HG03139 (cell line): ENCODE measurements at regions not wholly inside any gene's neighbourhood (a gene's known extent, or its start where the extent isn't known, plus 50 kb on each side); places are given as distances from the start of the nearest gene placed in this dataset.

Experiments used
- ATAC-seq: cut with Tn5 transposase; IDR thresholded peaks from one replicate; pipeline ENCODE4 v1.9.1; 2021; ENCODE audit not compliant: unreplicated experiment

GRCh38 chr6:105504706-105505105 lies 101.8 kb upstream of the PREP start:
- no peak for ATAC-seq

- ATAC-seq, result no peak
These were observed 100.8 kb upstream of the PREP start for GRCh38 chr6:105503641-105504040.

DNA sequence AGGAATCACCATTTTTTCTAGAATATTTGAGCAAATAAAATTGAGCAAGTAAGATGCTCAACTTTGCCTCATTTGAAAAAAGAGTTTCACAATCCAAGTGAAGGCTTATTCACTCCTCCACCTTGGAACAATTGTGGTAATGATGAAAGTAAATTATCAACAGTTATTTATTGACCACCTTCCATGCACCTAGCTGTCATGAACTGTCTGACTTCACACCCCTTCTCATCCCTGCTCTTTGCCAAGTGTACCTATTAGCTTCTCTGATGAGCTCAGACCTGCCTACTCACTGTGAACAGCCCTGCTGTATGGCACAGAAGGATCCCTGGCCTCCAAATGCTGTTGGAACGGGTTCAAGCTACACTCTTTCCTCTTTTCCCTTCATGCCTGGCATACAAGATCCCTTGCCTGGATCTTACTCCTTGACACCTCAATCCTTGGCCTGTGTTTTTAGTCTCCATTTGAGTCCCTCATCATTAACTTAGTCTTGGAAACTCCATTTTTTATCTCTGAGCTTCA lies 99.0 kb upstream of the PREP start:
- no peak for ATAC-seq

GRCh38 chr6:105501246-105501645 lies 98.4 kb upstream of the PREP start:
- ATAC-seq, result no peak

GRCh38 chr6:105500693-105501092 lies 97.8 kb upstream of the PREP start:
- ATAC-seq, result no peak

DNA sequence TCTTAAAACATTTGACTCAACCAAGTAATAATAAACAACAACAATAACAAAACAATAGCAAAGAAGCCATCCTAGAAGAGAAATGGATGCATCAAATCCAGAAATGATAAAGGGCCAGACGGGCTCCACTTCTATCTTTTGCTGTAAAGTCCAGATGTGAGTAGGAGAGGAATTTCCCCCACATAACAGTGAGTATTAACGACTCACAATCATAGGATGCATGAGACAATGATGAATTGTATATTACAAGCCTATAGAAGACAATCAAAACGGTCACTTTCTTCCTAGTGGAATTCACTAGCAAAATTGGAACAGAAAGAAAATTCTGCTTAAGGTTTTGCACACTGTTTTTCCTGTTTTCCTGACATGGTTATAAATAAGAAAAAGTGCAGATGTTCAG lies 97.0 kb upstream of the PREP start:
- ATAC-seq, result no peak

GRCh38 chr6:105499136-105499870 lies 96.4 kb upstream of the PREP start:
- no peak for ATAC-seq

DNA sequence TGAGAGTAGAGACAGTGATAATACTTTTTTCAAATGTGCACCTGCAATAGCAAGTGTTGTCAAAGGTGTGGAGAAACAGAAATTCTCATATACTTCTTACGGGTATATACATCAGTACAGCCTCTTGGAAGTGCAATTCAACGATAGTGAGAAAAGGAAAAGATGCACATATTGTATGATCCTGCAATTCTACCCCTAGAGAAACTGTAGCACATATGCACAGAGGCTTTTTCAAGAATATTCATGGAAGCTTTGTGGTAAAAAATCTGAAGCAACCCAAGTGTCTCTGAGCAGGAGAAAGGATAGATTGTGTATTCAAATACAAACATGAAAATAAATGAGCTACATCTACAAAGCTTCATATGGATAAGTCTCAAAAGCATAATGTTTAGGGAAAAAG lies 94.7 kb upstream of the PREP start:
- no peak for ATAC-seq

DNA sequence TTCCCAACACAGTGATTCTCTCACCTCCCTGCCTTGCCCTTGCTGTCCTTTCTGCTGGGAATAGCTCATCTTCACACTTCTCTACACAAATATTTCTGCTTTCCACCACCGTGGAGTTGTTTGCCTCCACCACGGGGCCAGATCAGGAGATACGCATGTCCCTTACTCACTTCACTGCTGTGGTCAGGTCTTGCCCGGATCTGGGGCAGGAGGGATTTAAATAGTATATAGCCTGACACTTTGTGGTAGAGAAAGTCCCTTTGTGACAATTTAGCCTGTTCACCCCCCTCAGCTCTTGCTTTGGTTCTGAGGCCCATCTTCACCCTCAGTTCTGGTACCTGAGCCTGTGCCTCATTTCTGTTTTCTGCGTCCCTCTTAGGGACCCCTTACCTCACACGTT lies 92.6 kb upstream of the PREP start:
- ATAC-seq, result no peak

DNA sequence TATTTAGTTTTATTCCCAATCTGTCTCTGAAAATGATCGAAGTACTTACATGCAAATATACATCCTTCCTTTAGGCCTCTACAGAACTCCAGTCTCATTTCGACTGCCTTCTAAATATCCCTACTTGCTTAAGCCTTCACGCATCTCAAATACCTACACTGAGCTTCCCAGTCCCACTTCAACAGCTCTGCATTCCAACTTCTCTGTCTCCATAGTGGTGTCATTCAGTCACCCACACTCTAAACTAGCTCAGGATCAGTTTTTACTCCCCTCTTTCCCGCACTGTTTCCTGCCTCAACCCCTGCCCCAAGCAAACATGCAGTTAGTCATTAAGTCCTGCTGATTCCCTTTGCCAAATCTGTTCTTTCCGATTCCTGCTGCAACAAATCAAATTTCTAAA lies 91.8 kb upstream of the PREP start:
- no peak for ATAC-seq

- ATAC-seq, result no peak
These were observed 90.9 kb upstream of the PREP start for GRCh38 chr6:105493736-105494135.

- ATAC-seq, result peak; percentile 72
These were observed 90.1 kb upstream of the PREP start for GRCh38 chr6:105492706-105493673.

DNA sequence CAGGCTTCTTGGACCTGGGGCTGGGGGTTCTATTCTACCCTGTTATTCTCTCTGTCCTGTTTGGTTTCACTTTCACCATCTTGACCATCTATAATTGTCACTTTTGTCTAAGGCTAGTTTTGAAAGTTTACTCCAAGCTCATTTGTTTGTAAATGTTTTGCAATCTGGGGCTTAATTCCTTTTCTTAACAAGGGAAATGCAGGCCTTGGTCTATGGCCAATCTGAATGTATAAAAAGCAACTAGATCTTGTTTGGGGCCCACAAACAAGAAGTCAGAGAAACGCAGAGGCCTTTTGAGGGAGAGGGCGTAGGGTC lies 86.3 kb upstream of the PREP start:
- no peak for ATAC-seq

GRCh38 chr6:105488516-105489215 lies 85.8 kb upstream of the PREP start:
- no peak for ATAC-seq

DNA sequence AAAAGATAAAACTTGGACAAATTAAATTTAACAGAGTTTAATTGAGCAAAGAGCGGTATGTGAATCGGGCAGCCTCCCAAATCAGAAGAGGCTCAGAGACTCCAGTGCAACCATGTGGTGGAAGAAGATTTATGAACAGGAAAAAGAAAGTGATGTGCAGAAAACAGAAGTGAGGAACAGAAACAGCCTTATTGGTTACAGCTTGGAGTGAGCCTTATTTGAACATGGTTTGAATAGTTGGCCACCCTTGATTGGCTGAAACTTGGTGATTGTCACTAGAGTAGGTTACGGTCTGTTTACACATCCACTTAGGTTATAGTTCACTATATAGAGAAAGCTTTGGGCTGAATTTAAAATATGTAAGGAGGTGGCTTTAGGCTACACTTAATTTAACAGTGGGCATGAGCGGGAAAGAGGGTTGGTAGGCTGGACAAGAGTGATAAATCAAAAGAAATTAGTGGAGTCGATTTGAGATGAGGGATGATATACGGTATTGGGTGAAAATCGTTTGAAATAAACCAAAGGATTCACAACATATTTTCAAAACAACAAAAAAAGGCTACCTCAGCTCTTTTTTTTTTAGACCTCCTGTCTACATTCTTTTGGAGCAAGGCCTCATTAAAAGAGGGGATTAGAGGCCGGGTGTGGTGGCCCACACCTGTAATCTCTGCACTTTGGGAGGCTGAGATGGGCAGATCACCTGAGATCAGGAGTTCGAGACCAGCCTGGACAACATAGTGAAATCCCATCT lies 84.3 kb upstream of the PREP start:
- no peak for ATAC-seq

DNA sequence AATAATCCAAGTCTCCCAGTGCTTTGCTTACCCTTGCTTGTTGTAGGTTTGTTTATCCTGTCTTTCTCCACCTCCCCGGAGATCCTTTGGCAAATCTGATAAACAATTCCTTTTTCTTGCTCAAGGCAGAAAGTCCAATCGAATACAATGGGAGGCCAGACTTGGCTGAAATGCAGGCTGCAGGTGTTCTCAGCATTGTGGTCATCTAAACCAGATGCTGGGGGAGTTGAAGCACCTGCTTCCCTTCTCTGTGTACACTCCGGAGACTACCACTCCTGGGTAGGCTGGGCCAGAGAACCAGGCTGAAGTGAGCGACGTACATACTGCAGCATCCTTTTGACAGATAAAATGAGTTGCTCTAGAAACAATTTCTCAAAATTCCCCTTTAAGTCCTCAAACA lies 82.6 kb upstream of the PREP start:
- ATAC-seq, result peak; percentile 51

DNA sequence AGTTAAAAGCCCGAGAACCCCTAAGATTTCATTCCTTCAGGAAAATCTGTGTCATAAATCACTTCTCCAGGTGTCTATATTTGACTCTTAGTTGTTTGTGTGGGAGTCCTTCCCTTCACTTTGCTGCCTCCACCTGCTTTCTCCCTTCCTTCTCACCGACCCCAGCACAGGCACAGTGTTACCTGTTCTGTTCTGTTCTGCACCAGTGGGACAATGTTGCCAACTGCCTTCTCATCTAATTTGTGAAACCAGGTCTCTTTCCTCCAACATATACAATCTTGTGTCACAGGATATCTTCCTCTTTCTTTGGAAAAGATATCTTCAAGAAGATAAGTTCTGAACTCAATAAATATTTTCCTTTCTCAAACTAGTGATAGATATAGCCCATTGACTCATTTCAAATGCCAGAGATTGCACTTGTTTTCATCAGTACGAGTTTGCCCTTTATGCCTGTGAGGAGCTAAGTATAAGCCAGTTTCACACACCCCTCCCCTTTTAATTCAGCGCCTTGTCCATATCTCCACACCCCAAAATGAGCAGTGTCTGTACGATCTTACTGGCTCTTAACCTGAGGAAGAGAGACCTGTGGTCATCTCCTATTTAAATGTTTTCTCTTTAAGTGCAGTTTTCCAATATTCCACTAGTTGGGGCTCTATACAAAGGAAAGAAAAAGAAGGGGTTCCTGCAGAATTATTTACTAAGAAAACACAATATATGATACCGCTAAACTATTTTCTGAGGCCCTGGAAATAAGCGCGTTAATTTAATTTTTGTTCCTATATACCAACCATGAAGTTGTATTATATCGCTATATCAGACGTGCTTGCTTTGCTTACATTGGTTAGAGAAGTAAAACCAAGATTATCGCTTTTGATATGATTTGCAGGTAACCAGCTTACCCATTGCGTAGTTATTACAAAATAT lies 81.6 kb upstream of the PREP start:
- no peak for ATAC-seq

DNA sequence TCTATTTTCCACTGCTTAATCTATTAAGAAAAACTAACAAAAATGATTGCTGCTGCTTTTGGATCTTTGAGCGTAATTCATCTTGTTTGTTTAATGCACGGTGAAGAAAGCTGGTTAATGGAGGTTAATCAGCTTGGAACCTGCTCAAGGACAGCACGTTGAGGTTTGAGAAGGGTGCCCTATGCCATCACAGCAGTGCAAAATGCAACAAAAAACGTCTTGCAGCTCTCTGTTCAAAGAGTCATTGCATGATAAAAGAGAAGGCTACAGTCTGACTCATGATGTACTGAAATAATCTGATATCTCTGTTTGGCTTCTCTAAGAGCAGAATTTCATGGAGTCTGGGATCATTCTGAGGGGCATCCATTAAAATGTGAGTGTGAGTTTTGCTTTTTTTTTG lies 80.6 kb upstream of the PREP start:
- no peak for ATAC-seq

DNA sequence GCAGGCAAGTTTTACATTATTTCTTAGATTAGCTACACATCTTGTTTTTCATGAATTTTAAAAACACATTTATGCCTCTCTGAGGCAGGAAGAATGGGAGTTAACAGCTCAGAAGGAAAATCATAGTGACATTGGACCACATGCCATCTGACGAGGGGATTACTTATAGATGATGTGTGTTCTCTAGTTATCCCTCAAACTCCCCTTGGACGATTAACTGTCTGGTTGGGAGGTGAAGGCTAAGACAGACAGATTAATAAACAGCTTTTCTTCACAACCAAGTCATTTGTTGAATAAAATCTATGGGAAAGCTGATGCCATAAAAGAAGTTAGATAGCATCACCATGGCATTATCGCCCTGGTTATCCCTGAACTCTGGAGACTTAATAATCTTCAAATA lies 80.0 kb upstream of the PREP start:
- no peak for ATAC-seq
